AG04450 (cell line): ENCODE measurements at regions not wholly inside any gene's neighbourhood (a gene's known extent, or its start where the extent isn't known, plus 50 kb on each side); places are given as distances from the start of the nearest gene placed in this dataset.

Experiments
- CTCF ChIA-PET: fragments of 300-600, 350-600 bp; formaldehyde crosslinking; extraction: SDS; loops from one replicate; lab custom pipeline; 2022; ENCODE audit warnings: antibody characterized with exemption, inconsistent platforms; lab: Charles Lee
- POLR2A ChIA-PET: fragments of 350-600 bp; formaldehyde crosslinking; extraction: SDS; loops from one replicate; lab custom pipeline; 2021; ENCODE audit warnings: antibody characterized with exemption, inconsistent platforms; lab: Yijun Ruan, JAX
- DNase-seq: peaks from one replicate; pipeline ENCODE4 v3.0.0-alpha.2; 2011; ENCODE audit warnings: low read depth, low spot score
- H3K27ac ChIP-seq: one replicate; pipeline ENCODE4 v1.5.1; 2012; ENCODE audit warnings: low read depth, low read length, control low read depth
- H3K27me3 ChIP-seq: one replicate; pipeline ENCODE4 v1.6.0; 2012; ENCODE audit warnings: low read length; ENCODE audit not compliant: control insufficient read depth, insufficient read depth
- H3K4me3 ChIP-seq: 2 replicates; pipeline ENCODE4 v1.5.1; 2011; ENCODE audit warnings: mild to moderate bottlenecking, low read depth, low read length, control low read depth
- H3K9me3 ChIP-seq: 2 replicates; pipeline ENCODE4 v1.5.1; 2012; ENCODE audit warnings: low read length; ENCODE audit not compliant: control insufficient read depth, insufficient read depth
- TF ChIP-seq, protein P1 (sequence below): IDR thresholded peaks from 2 replicates; pipeline ENCODE4 v1.5.1; 2011; ENCODE audit warnings: low read depth, low read length, control low read depth, inconsistent platforms

GRCh38 chr13:106238690-106239089, 296.8 kb downstream of the EFNB2 start:
- POLR2A ChIA-PET: no interaction called here

GRCh38 chr13:106234636-106235035, 300.8 kb downstream of the EFNB2 start:
- POLR2A ChIA-PET: no interaction called here
- CTCF ChIA-PET: no interaction called here
- H3K4me3 ChIP-seq: no peak overlapping the region
- H3K27me3 ChIP-seq: no peaks in the 10 kb centered on the region
- TF ChIP-seq, protein P1, sequence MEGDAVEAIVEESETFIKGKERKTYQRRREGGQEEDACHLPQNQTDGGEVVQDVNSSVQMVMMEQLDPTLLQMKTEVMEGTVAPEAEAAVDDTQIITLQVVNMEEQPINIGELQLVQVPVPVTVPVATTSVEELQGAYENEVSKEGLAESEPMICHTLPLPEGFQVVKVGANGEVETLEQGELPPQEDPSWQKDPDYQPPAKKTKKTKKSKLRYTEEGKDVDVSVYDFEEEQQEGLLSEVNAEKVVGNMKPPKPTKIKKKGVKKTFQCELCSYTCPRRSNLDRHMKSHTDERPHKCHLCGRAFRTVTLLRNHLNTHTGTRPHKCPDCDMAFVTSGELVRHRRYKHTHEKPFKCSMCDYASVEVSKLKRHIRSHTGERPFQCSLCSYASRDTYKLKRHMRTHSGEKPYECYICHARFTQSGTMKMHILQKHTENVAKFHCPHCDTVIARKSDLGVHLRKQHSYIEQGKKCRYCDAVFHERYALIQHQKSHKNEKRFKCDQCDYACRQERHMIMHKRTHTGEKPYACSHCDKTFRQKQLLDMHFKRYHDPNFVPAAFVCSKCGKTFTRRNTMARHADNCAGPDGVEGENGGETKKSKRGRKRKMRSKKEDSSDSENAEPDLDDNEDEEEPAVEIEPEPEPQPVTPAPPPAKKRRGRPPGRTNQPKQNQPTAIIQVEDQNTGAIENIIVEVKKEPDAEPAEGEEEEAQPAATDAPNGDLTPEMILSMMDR: no peak
- no peak overlapping the region for H3K27ac ChIP-seq
- H3K9me3 ChIP-seq: no peaks in the 10 kb centered on the region; the same call in 1 of the 2 replicates
- no peak for DNase-seq

More at GRCh38 chr13:106238690-106239089, 296.8 kb downstream of the EFNB2 start:
- Histone ChIP-seq H3K4me3 (no peak overlapping the region), H3K9me3 (no peaks in the 10 kb centered on the region), H3K27ac (no peak overlapping the region), H3K27me3 (no peaks in the 10 kb centered on the region)
- TF ChIP-seq, protein P1: no peak
- CTCF ChIA-PET: no interaction called here
- no peak for DNase-seq

DNA sequence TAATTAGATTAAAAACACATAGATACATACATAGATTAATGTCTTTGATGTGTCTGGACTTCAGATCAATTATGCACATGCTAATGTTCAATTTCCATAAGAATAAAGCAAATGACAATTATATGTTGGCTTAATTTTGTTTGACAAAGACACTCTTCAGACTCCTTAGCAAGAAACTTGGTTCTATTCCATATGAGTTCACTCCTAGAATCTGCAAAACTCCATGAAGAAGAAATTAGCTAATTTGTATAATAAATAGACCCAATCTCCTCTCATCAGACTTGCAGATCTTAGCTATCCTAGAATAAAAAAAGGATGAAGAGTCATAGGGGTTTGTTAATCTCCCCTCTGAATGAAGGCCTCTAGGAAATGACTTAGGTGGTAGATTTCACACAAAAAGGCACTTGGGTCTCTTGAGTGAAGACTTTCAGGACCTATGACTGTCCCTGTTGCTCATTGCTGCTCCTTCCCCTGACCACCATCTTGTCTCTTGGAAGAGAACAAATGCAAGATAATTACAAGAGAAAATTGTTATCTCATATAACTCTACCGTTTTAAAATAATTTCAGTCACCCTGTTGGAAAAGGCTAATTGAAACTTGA, 302.2 kb downstream of the EFNB2 start:
- Histone ChIP-seq H3K4me3 (no peak overlapping the region), H3K27ac (no peak overlapping the region), H3K9me3 (no peaks in the 10 kb centered on the region; the same call in 1 of the 2 replicates), H3K27me3 (no peaks in the 10 kb centered on the region)
- POLR2A ChIA-PET: no interaction called here
- TF ChIP-seq, protein P1: no peak
- no peak for DNase-seq
- CTCF ChIA-PET: no interaction called here

DNA sequence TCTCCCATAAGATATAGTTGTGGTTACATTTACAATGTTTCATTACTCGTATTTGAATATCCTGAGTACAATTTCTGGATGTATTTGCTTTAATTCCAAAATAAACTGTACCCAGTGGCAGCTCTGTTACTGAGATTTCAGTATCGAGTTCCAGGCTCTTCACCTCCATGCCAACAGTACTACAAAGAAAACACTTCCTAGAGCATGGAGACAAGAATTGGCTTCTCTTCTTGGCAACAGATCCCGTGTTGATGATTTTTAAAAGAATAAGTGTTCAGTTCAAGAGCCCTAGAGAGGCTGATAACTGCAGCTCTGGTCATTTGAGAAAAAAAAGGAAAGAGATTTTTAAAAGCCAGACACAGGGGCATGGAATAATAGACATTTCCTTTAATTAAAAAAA, 302.8 kb downstream of the EFNB2 start:
- no peak for DNase-seq
- TF ChIP-seq, protein P1: no peak
- Histone ChIP-seq H3K27ac (no peak overlapping the region), H3K9me3 (no peaks in the 10 kb centered on the region; the same call in 1 of the 2 replicates), H3K27me3 (no peaks in the 10 kb centered on the region), H3K4me3 (no peak overlapping the region)
- ChIA-PET CTCF (no interaction called here), POLR2A (no interaction called here)

- TF ChIP-seq, protein P1: no peak
- peak; percentile 23 for DNase-seq
- CTCF ChIA-PET: no interaction called here
- no peak overlapping the region for H3K4me3 ChIP-seq
- POLR2A ChIA-PET: no interaction called here
- H3K27me3 ChIP-seq: no peaks in the 10 kb centered on the region
- no peak overlapping the region for H3K27ac ChIP-seq
- no peaks in the 10 kb centered on the region; the same call in 1 of the 2 replicates for H3K9me3 ChIP-seq
These were observed 305.0 kb downstream of the EFNB2 start for GRCh38 chr13:106230450-106230849.
